GM12878 (cell line): ENCODE measurements at regions not wholly inside any gene's neighbourhood (a gene's known extent, or its start where the extent isn't known, plus 50 kb on each side); places are given as distances from the start of the nearest gene placed in this dataset.

Source experiments
- ATAC-seq: fragments of 200-7000 bp; cut with Tn5 transposase; 3 replicates; pipeline ENCODE4 v1.9.1; 2020; ENCODE audit warnings: mild to moderate bottlenecking, moderate library complexity
- BruUV-seq: library from RNA; stranded (reverse); fragments of 400-500 nt; replicated peaks from 2 replicates; lab custom pipeline; 2021; lab: Mats Ljungman, UMichigan
- CTCF ChIA-PET: fragments of 300-600 bp; sonication (Branson Sonifier 250); formaldehyde crosslinking; extraction: SDS; loops from one replicate; lab custom pipeline; 2021; ENCODE audit warnings: inconsistent platforms; lab: Yijun Ruan, JAX
- POLR2A ChIA-PET: fragments of 350-600 bp; formaldehyde crosslinking; extraction: SDS; loops from one replicate; lab custom pipeline; 2021; ENCODE audit warnings: inconsistent platforms; lab: Charles Lee
- RAD21 ChIA-PET: fragments of 300-600 bp; sonication (Branson Sonifier 250); formaldehyde crosslinking; loops from one replicate; lab custom pipeline; 2023; ENCODE audit warnings: antibody characterized with exemption; ENCODE audit not compliant: unreplicated experiment; lab: Charles Lee
- SMC1A ChIA-PET: fragments of 300-600 bp; sonication (Branson Sonifier 250); formaldehyde crosslinking; loops from one replicate; lab custom pipeline; 2023; ENCODE audit not compliant: unreplicated experiment, uncharacterized antibody; lab: Charles Lee
- DNase-seq: peaks from one replicate; pipeline ENCODE4 v3.0.0-alpha.2; 2011; ENCODE audit warnings: low read depth, low spot score
- FAIRE-seq: peaks from 3 replicates; lab custom pipeline; 2011; peaks lifted over from hg19 to GRCh38; lab: Jason Lieb, UNC
- H2AFZ ChIP-seq: 2 replicates; pipeline ENCODE4 v1.6.0; 2011; ENCODE audit warnings: low read depth, low read length, control low read depth; ENCODE audit not compliant: control insufficient read depth
- H3K27ac ChIP-seq: 2 replicates; pipeline ENCODE4 v1.5.1; 2011; ENCODE audit warnings: control low read depth; ENCODE audit not compliant: control insufficient read depth, insufficient read depth
- H3K27me3 ChIP-seq, 2 experiments: replicated peaks in 1 of 2; 2 replicates each; pipeline versions ENCODE4 v1.6.0 to v1.6.1; 2011; ENCODE audit warnings: low read length in 1 of 2; ENCODE audit not compliant: control insufficient read depth in 2 of 2, insufficient read depth in 2 of 2
- H3K36me3 ChIP-seq, 2 experiments: 2 replicates each; pipeline ENCODE4 v1.5.1; 2011; ENCODE audit warnings: low read length in 1 of 2; ENCODE audit not compliant: control insufficient read depth in 2 of 2, insufficient read depth in 2 of 2
- H3K4me1 ChIP-seq: 2 replicates; pipeline ENCODE4 v1.6.1; 2011; ENCODE audit warnings: mild to moderate bottlenecking, low read length, moderate library complexity, mixed read lengths; ENCODE audit not compliant: control insufficient read depth, insufficient read depth
- H3K4me2 ChIP-seq: 2 replicates; pipeline ENCODE4 v1.6.0; 2011; ENCODE audit warnings: control low read depth; ENCODE audit not compliant: control insufficient read depth, insufficient read depth
- H3K4me3 ChIP-seq: fragments of 200-600 bp; sonication (generic); 2 replicates; pipeline ENCODE4 v1.5.1; 2016
- H3K79me2 ChIP-seq: 2 replicates; pipeline ENCODE4 v1.6.0; 2011; ENCODE audit warnings: low read length; ENCODE audit not compliant: control insufficient read depth, insufficient read depth
- H3K9ac ChIP-seq: 2 replicates; pipeline ENCODE4 v1.8.0; 2011; ENCODE audit warnings: low read length, control low read depth, mixed read lengths; ENCODE audit not compliant: control insufficient read depth, insufficient read depth
- H3K9me3 ChIP-seq: replicated peaks from 3 replicates; pipeline ENCODE4 v1.5.1; 2011; ENCODE audit warnings: mild to moderate bottlenecking, low read length; ENCODE audit not compliant: control insufficient read depth, insufficient read depth
- H4K20me1 ChIP-seq: 2 replicates; pipeline ENCODE4 v1.6.0; 2011; ENCODE audit not compliant: control insufficient read depth, insufficient read depth
- ATF2 ChIP-seq: IDR thresholded peaks from 2 replicates; pipeline ENCODE4 v1.6.1; 2012; ENCODE audit warnings: low read length, inconsistent platforms
- ATF7 ChIP-seq: fragments of 450-650 bp; IDR thresholded peaks from 2 replicates; pipeline ENCODE4 v1.6.1; 2016; ENCODE audit warnings: low read depth, mild to moderate bottlenecking
- CREM ChIP-seq: IDR thresholded peaks from 2 replicates; pipeline ENCODE4 v1.6.1; 2014; ENCODE audit warnings: antibody characterized with exemption, low read depth
- IKZF1 ChIP-seq: fragments of 450-650 bp; conservative IDR thresholded peaks from 2 replicates; pipeline ENCODE4 v1.6.1; 2017; ENCODE audit warnings: antibody characterized with exemption, mild to moderate bottlenecking
- MEF2B ChIP-seq: fragments of 450-650 bp; IDR thresholded peaks from 2 replicates; pipeline ENCODE4 v1.6.1; 2018; ENCODE audit warnings: mild to moderate bottlenecking, moderate library complexity; ENCODE audit not compliant: partially characterized antibody, poor library complexity, severe bottlenecking
- PAX5 ChIP-seq: IDR thresholded peaks from 2 replicates; pipeline ENCODE4 v1.6.1; 2011; ENCODE audit warnings: low read depth, low read length, borderline replicate concordance
- RAD21 ChIP-seq: IDR thresholded peaks from 2 replicates; pipeline ENCODE4 v1.6.1; 2011; ENCODE audit warnings: mild to moderate bottlenecking, low read depth, low read length, moderate library complexity; ENCODE audit not compliant: insufficient read depth
- RELA ChIP-seq: fragments of 450-650 bp; IDR thresholded peaks from 2 replicates; pipeline ENCODE4 v1.8.0; 2014; ENCODE audit warnings: borderline replicate concordance; ENCODE audit not compliant: partially characterized antibody
- RUNX3 ChIP-seq: IDR thresholded peaks from 2 replicates; pipeline ENCODE4 v1.6.1; 2012; ENCODE audit warnings: low read length, inconsistent platforms
- SIN3A ChIP-seq: IDR thresholded peaks from 2 replicates; pipeline ENCODE4 v1.6.1; 2012; ENCODE audit warnings: low read depth, low read length, improper control_type of control experiment
- STAT1 ChIP-seq: fragments of 450-650 bp; conservative IDR thresholded peaks from 2 replicates; pipeline ENCODE4 v1.6.1; 2014; ENCODE audit warnings: antibody characterized with exemption, mild to moderate bottlenecking
- SUPT20H ChIP-seq: IDR thresholded peaks from 2 replicates; pipeline ENCODE4 v1.6.1; 2011; ENCODE audit warnings: low read depth, mild to moderate bottlenecking, low read length, moderate library complexity, borderline replicate concordance; ENCODE audit not compliant: control insufficient read depth
- USF1 ChIP-seq: IDR thresholded peaks from 2 replicates; pipeline ENCODE4 v1.6.1; 2011; ENCODE audit warnings: borderline replicate concordance, low read depth, mild to moderate bottlenecking, moderate library complexity, mixed read lengths, low read length; ENCODE audit not compliant: insufficient read depth; ENCODE audit errors: extremely low read length
- USF2 ChIP-seq: IDR thresholded peaks from 2 replicates; pipeline ENCODE4 v1.6.1; 2011; ENCODE audit warnings: low read depth, low read length, improper control_type of control experiment, borderline replicate concordance
- ZNF384 ChIP-seq: IDR thresholded peaks from 2 replicates; pipeline ENCODE4 v1.6.1; 2012; ENCODE audit warnings: low read depth, mild to moderate bottlenecking, low read length, improper control_type of control experiment, borderline replicate concordance
- ZZZ3 ChIP-seq: IDR thresholded peaks from 2 replicates; pipeline ENCODE4 v1.6.1; 2011; ENCODE audit warnings: low read depth; ENCODE audit not compliant: control insufficient read depth, insufficient read length
- WGBS: methylation state at CpG from one replicate; pipeline ENCODE4 v1.1.6; 2016; ENCODE audit warnings: low lambda C conversion rate; ENCODE audit not compliant: insufficient replicate concordance, insufficient coverage; ENCODE audit errors: missing lambda C conversion rate; 5-methylcytosine and 5-hydroxymethylcytosine counted together
- in situ Hi-C: fragments of 300-500 bp; cut with MboI; formaldehyde crosslinking; loops from 9 replicates; pipeline ENCODE4 v1.14.3; 2018; ENCODE audit warnings: mixed read lengths
- intact Hi-C: fragments of 100-400 bp; cut with micrococcal nuclease; formaldehyde crosslinking; loops from one replicate; pipeline ENCODE4 v1.14.2; 2022; ENCODE audit not compliant: unreplicated experiment

GRCh38 chr2:158740127-158740526 is 55.0 kb upstream of the DAPL1 start:
- 52% methylated on average over 5 of the region's 5 CpGs for WGBS
- no peak overlapping the region for H3K4me2 ChIP-seq
- H3K9me3 ChIP-seq: no peaks in the 10 kb centered on the region
- no peak overlapping the region for H3K9ac ChIP-seq
- FAIRE-seq (no peak), DNase-seq (no peak), ATAC-seq (no peak)
- in situ Hi-C loops (no loop called here), intact Hi-C loops (no loop called here)
- H3K4me3 ChIP-seq: no peak overlapping the region
- ChIA-PET RAD21 (no interaction called here), SMC1A (no interaction called here), CTCF (interaction anchor here (1.8 to 2.5 kb wide), 2 partner anchors 13 to 561 kb away, joined by 6 to 7 read pairs; no protein-coding TSS in a partner anchor), POLR2A (no interaction called here)
- TF ChIP-seq STAT1 (no peak), CREM (no peak), SIN3A (no peak), ZNF384 (no peak), MEF2B (no peak)
- no peak overlapping the region for H3K27ac ChIP-seq
- H3K36me3 ChIP-seq: no peaks in the 10 kb centered on the region
- H4K20me1 ChIP-seq: no peaks in the 10 kb centered on the region
- H3K4me1 ChIP-seq: no peaks in the 10 kb centered on the region
- no peak overlapping the region for H2AFZ ChIP-seq
- H3K27me3 ChIP-seq: peaks cover 0 to 4% of the 10 kb centered on the region in 2 experiments; a peak in 3 of 4 replicates
- no TSS peak for BruUV-seq
- H3K79me2 ChIP-seq: no peaks in the 10 kb centered on the region

DNA sequence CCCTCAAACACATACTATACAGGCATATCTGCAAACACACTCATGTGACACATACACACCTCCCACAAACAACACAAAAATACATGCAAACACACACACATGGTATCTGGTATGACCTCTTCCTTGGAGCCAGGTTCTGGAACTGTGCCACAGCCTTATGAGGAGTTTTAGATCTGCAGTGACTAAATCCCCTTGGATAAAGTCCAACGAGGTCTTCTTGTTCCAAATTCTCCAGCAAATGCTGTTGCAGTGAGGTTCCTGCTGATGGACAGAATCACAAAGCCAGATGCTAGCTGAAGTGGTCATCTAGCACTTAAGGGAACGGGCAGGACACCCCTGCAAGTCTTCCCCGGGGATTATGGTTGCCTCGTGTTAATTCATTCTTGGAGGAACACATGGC is 54.5 kb upstream of the DAPL1 start:
- in situ Hi-C loops (no loop called here), intact Hi-C loops (no loop called here)
- Histone ChIP-seq H3K4me3 (no peak overlapping the region), H3K79me2 (no peaks in the 10 kb centered on the region), H3K27ac (no peak overlapping the region), H3K4me2 (no peak overlapping the region), H3K27me3 (peaks cover 0 to 4% of the 10 kb centered on the region in 2 experiments; a peak in 2 of 4 replicates), H3K36me3 (no peaks in the 10 kb centered on the region), H3K4me1 (no peaks in the 10 kb centered on the region), H3K9ac (no peak overlapping the region), H4K20me1 (no peaks in the 10 kb centered on the region), H3K9me3 (no peaks in the 10 kb centered on the region), H2AFZ (no peak overlapping the region)
- no TSS peak for BruUV-seq
- ChIA-PET RAD21 (no interaction called here), SMC1A (no interaction called here), CTCF (interaction anchor here (1.8 kb wide), 1 partner anchor 13 kb away, joined by 6 read pairs; no protein-coding TSS in a partner anchor), POLR2A (no interaction called here)
- no peak for FAIRE-seq
- WGBS: 3% methylated on average over 4 of the region's 4 CpGs
- DNase-seq: no peak
- ATAC-seq: no peak
- TF ChIP-seq RUNX3 (no peak), ZZZ3 (no peak), RAD21 (no peak), RELA (no peak), IKZF1 (no peak), PAX5 (no peak), SUPT20H (no peak), ATF2 (no peak), USF1 (no peak), ATF7 (no peak), USF2 (no peak)
